Uterus (tissue), 3 donors: ENCODE measurements at regions not wholly inside any gene's neighbourhood (a gene's known extent, or its start where the extent isn't known, plus 50 kb on each side); places are given as distances from the start of the nearest gene placed in this dataset.

Source experiments
- DNase-seq, 2 donors: peaks; one replicate each; pipeline ENCODE4 v3.0.0-alpha.2; 2019 to 2020
- H3K27ac ChIP-seq, 2 donors: fragments of 200-600 bp; sonication (generic); 1 replicate in 1 of 2; 2 replicates in 1 of 2; pipeline ENCODE4 v1.5.1; 2016 to 2018
- H3K27me3 ChIP-seq, 2 donors: fragments of 200-600 bp; sonication (generic); one replicate each; pipeline ENCODE4 v1.5.1; 2018 to 2019; ENCODE audit warnings: control low read depth in 1 of 2
- H3K36me3 ChIP-seq, 2 donors: fragments of 200-600 bp; sonication (generic); one replicate each; pipeline ENCODE4 v1.5.1; 2019; ENCODE audit warnings: control low read depth in 1 of 2
- H3K4me1 ChIP-seq, 2 donors: fragments of 200-600 bp; sonication (generic); one replicate each; pipeline ENCODE4 v1.5.1; 2018 to 2019; ENCODE audit warnings: control low read depth in 1 of 2
- H3K4me3 ChIP-seq, 2 donors: fragments of 200-600 bp; sonication (generic); 1 replicate in 1 of 2; 2 replicates in 1 of 2; pipeline ENCODE4 v1.5.1; 2018 to 2019; ENCODE audit warnings: mild to moderate bottlenecking in 1 of 2
- H3K9me3 ChIP-seq, 2 donors: fragments of 200-600 bp; sonication (generic); one replicate each; pipeline ENCODE4 v1.5.1; 2019; ENCODE audit warnings: control low read depth in 1 of 2
- CTCF ChIP-seq, 4 experiments: fragments of 200-600 bp in 2 of 4; fragments of 450-650 bp in 2 of 4; sonication (generic) in 2 of 4; IDR thresholded peaks; one replicate each; pipeline ENCODE4 v1.5.1; 2016 to 2019; ENCODE audit warnings: antibody characterized with exemption in 4 of 4, mild to moderate bottlenecking in 2 of 4, moderate library complexity in 1 of 4
- POLR2A ChIP-seq, 2 donors: fragments of 450-650 bp; IDR thresholded peaks; one replicate each; pipeline ENCODE4 v1.6.1; 2016; ENCODE audit warnings: antibody characterized with exemption in 2 of 2, mild to moderate bottlenecking in 1 of 2, moderate library complexity in 1 of 2
- intact Hi-C: fragments of 100-400 bp; cut with DNase I; formaldehyde crosslinking; loops from one replicate; pipeline ENCODE4 v1.15.1; 2023; ENCODE audit warnings: low total_unique reads
- donor health status: DM: yes; HTN: yes; CAD: no.

GRCh38 chr9:135365013-135365768, 114.4 kb upstream of the PPP1R26 start:
- DNase-seq: no peak
- Histone ChIP-seq H3K9me3 (no peaks in the 10 kb centered on the region), H3K4me1 (no peaks in the 10 kb centered on the region), H3K36me3 (no peaks in the 10 kb centered on the region), H3K27ac (no peak overlapping the region), H3K27me3 (no peaks in the 10 kb centered on the region), H3K4me3 (no peak overlapping the region)
- TF ChIP-seq POLR2A (IDR thresholded peaks at IDR 0.05): no peak
- intact Hi-C loops: no loop called here

DNA sequence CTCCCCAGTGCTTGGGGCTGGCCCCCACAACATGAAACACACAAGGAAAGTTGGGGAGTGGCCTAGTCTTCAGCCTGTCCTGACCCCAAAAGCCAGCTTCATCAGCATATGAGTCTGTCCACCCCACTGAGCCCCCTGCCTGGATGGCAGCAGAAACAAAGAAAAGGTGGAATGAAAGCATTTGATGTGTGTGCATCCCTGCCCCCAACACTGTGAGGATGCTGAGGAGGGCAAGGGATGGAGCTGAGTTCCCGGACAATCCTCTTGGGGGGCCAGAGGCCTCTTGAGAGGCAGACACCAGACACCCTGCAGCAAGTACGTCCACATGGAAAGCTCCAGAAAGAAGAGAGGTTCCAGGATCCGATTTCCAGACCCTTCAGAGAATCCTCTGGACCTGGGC, 113.5 kb upstream of the PPP1R26 start:
- Histone ChIP-seq H3K36me3 (no peaks in the 10 kb centered on the region), H3K27ac (no peak overlapping the region), H3K27me3 (no peaks in the 10 kb centered on the region), H3K4me1 (no peaks in the 10 kb centered on the region), H3K4me3 (no peak overlapping the region), H3K9me3 (no peaks in the 10 kb centered on the region)
- intact Hi-C loops: no loop called here
- DNase-seq: no peak
- no peak for TF ChIP-seq POLR2A (IDR thresholded peaks at IDR 0.05)
- no peak for TF ChIP-seq CTCF (IDR thresholded peaks at IDR 0.05)

- TF ChIP-seq CTCF (IDR thresholded peaks at IDR 0.05) (no peak), POLR2A (IDR thresholded peaks at IDR 0.05) (no peak)
- no peaks in the 10 kb centered on the region for H3K4me1 ChIP-seq
- H3K27me3 ChIP-seq: no peaks in the 10 kb centered on the region
- H3K9me3 ChIP-seq: no peaks in the 10 kb centered on the region
- no peaks in the 10 kb centered on the region for H3K36me3 ChIP-seq
- H3K4me3 ChIP-seq: no peak overlapping the region
- intact Hi-C loops: no loop called here
- H3K27ac ChIP-seq: no peak overlapping the region
- no peak for DNase-seq
Measured at GRCh38 chr9:135369412-135369990, 110.1 kb upstream of the PPP1R26 start.

- H3K36me3 ChIP-seq: no peaks in the 10 kb centered on the region
- intact Hi-C loops: no loop called here
Measured at GRCh38 chr9:135370411-135371375, 108.9 kb upstream of the PPP1R26 start.

More at GRCh38 chr9:135370411-135371375, 108.9 kb upstream of the PPP1R26 start:
- no peaks in the 10 kb centered on the region for H3K27me3 ChIP-seq
- H3K9me3 ChIP-seq: no peaks in the 10 kb centered on the region
- TF ChIP-seq CTCF (IDR thresholded peaks at IDR 0.05) (no peak), POLR2A (IDR thresholded peaks at IDR 0.05) (no peak)
- H3K4me1 ChIP-seq: no peaks in the 10 kb centered on the region
- H3K27ac ChIP-seq: no peak overlapping the region
- DNase-seq: peak; percentile 19 to 38
- H3K4me3 ChIP-seq: no peak overlapping the region
